HG02623 (cell line): ENCODE measurements at regions not wholly inside any gene's neighbourhood (a gene's known extent, or its start where the extent isn't known, plus 50 kb on each side); places are given as distances from the start of the nearest gene placed in this dataset.

ENCODE experiments used
- ATAC-seq: cut with Tn5 transposase; IDR thresholded peaks from one replicate; pipeline ENCODE4 v1.9.1; 2021; ENCODE audit warnings: moderate library complexity; ENCODE audit not compliant: unreplicated experiment

DNA sequence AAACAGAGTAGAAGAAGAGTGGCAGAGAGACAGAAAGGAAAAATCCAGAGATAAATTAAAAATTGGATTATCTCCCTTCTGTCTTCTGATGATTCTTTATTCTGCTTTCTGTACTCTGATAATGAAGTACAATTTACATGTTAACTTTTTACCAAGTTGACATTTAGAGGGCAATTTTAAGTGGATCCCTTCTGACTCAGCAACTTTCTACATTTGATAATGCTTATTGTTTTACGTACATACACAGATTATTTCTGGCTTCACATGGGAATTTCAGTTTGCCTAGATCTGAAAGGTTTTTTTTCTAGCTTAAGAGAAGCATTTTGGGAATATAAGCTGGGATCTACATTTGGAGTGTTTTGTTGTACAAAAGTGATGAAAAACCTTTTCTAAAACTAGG is 491.3 kb downstream of the OTOL1 start:
- no peak for ATAC-seq

DNA sequence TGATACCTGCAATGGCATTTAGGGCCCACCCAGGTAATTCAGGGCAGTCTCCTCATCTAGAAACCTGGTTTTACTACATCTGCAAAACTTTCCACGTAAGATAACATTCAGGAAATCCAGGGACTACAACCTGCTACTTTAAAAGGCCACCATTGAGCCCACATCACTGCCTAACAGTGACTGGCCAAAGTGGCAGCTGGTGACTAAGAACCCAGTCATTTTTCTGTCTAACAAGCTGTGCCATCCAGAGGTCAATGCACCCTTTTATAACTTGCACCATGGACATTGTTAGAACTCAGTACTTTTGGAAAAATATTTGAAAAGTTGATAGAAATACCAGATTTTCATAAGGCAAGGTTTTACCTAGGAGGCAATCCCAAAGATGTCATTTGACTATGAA is 492.4 kb downstream of the OTOL1 start:
- no peak for ATAC-seq

GRCh38 chr3:161990036-161990435 is 493.4 kb downstream of the OTOL1 start:
- ATAC-seq = no peak

DNA sequence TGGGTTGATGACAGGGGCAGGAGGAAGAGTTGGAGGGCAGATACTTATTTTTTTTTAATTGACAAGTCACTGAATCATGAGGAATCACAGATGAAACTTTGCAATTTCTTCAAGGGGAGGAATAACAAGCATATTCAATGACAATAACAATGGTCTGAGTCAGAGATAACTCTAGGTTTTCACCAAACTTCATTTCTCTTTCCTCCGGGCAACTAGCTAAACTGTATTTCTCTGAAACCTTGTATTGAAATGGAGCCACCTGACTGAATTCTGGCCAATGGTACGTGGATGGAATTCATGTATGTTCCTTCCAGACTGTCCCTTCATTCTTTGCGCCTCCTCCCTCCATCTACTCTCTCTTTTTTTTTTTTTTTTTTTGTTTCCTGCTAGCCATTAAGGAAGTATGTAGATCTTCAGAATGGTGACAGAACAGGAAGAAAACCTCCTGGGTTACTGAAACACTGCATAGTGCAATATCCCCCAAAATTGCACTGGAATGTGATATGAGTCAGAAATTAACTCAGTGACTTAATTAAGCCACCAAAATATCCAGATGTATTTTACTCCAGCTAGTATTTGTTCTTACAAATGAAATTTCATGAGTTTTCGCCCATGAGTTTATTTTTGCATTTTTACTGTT is 495.4 kb downstream of the OTOL1 start:
- ATAC-seq = no peak

- ATAC-seq = no peak
Observed at GRCh38 chr3:161999846-162000245, 503.2 kb downstream of the OTOL1 start.

DNA sequence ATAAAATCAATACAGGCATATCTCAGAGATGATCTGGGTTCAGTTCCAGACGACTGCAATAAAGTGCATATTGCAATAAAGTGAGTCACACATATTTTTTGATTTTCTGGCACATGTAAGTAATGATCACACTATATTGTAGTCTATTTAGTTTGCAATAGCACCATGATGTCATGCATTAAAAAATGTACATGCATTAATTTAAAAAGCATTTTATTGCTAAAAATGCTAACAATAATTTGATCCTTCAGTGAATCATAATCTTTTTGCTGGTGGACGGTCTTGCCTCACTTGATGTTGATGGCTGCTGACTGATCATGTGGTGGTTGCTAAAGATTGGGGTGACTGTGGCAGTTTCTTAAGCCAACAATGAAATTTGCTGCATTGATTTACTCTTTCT is 511.1 kb downstream of the OTOL1 start:
- ATAC-seq = no peak

- no peak for ATAC-seq
Observed at GRCh38 chr3:162012633-162013032, 516.0 kb downstream of the OTOL1 start.

DNA sequence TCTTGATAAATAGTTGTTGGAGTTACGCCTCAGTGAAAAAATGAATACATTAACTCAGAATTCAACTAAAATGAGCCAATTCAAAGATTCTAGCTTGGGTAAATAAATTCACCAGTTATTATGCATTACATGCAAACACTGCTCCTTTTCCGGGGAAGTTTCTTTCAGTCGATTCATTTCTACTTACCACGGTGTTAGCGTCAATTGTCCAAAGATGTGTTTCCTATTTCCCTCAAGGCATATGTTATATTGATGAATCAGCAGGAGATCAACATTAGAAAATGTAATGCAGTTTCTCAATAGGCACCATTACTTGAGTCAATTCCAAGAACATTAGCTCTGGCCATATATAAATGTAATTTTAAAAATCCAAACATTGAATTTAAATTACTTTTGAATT is 517.7 kb downstream of the OTOL1 start:
- no peak for ATAC-seq

DNA sequence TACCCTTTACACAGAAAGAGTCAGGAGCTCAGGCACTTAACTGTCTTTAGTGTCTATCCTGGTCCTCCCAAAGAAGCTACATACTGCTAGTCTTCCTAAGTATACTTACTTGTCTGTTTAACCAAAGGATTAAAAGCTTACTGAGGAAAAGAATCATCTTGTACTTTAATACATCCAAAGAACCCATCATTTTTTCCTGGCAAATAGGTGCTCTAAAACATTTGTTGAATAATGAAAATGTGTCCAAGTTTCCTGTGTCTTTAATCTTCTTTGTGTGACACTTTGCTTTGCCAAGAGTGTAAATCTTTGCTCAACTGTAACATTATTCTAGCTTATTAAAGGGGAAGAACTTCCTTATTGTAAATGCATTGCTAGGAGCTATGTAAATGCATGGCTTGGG is 519.2 kb downstream of the OTOL1 start:
- ATAC-seq = no peak

- no peak for ATAC-seq
Observed at GRCh38 chr3:162019817-162020216, 523.2 kb downstream of the OTOL1 start.

- no peak for ATAC-seq
Observed at GRCh38 chr3:162021206-162021605, 524.6 kb downstream of the OTOL1 start.

- no peak for ATAC-seq
Observed at GRCh38 chr3:162022911-162023310, 526.3 kb downstream of the OTOL1 start.

GRCh38 chr3:162029736-162030135 is 533.1 kb downstream of the OTOL1 start:
- ATAC-seq = no peak

DNA sequence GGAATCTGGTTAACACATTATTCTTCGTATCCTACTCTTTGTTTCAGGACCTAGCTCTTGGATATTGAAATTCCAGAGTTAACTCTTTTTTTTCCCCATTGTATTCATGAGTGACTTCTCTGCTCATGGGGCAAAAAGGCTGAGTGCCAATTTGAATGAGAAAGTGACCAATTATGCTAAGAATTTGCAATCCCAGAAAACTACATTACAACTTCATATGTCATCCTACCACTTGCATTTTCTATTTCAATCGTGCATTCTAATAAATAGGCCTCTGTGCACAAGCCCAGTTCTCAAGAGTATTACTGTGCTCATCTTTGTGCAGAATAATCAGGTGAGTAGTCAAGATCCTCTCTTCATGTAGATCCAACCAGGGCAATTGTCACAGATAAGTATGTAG is 537.8 kb downstream of the OTOL1 start:
- ATAC-seq = no peak

- ATAC-seq = no peak
Observed at GRCh38 chr3:162041622-162042021, 545.0 kb downstream of the OTOL1 start.

DNA sequence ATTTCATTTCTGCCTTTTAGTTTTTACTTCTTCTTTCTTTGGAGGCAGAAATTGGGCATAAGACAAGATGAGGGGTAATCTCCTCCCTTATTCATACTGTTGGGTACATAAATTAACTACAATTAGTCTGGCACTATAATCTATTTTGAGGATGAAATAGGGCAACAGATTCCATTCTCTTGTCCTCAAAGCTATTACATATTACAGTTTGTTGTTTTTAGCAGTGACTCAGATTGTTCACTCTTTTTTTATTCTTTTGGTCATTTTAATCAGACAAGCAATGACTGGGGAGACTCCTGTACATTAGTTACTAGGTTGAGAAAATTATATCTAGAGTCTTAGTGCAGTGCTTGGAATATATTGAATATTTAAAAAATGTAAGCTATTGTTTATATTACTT is 556.0 kb downstream of the OTOL1 start:
- no peak for ATAC-seq

- no peak for ATAC-seq
Observed at GRCh38 chr3:162072656-162073164, 576.1 kb downstream of the OTOL1 start.

DNA sequence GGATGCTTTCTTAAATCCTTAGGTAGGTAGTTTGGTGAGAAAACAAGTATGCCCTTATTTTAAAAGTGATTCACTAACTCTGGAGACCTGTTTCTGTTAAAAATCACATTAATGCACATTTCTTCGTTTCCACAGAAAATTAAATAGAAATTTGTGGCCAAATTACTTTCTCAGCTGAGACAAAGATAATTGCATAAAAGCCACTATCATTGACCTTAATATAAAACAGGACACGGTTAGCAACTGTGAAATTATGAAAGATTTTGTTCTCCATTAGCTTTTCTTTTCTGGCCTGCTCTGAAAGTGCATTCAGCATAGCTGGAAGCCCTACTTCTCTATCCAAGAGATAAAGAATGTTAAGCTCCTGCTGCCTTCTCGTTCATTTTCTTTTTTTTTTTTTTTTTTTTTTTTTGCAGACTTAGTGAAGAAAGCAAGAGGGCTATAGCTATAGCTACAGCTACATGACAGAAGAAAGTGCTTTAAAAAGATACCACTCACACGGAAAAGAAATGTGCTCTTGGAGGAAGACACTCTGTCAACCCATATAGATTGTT is 576.9 kb downstream of the OTOL1 start:
- no peak for ATAC-seq

GRCh38 chr3:162077108-162077507 is 580.5 kb downstream of the OTOL1 start:
- ATAC-seq = no peak

GRCh38 chr3:162082516-162082915 is 585.9 kb downstream of the OTOL1 start:
- ATAC-seq = no peak

- ATAC-seq = no peak
Observed at GRCh38 chr3:162087361-162087760, 590.8 kb downstream of the OTOL1 start.

DNA sequence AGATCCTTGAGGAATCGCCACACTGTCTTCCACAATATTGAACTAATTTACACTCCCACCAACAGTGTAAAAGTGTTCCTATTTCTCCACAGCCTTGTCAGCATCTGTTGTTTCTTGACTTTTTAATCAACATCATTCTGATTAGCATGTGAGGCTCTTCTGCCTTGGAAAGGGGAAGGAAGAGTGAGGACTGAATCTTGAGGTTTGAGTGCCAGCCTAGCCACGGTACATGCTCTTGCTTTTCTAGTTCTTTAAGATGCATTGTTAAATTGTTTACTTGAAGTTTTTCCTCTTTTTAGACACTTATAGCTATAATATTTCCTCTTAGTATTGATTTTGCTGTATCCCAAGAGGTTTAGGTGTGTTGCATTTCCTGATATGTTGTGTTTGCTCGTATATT is 596.1 kb downstream of the OTOL1 start:
- no peak for ATAC-seq

DNA sequence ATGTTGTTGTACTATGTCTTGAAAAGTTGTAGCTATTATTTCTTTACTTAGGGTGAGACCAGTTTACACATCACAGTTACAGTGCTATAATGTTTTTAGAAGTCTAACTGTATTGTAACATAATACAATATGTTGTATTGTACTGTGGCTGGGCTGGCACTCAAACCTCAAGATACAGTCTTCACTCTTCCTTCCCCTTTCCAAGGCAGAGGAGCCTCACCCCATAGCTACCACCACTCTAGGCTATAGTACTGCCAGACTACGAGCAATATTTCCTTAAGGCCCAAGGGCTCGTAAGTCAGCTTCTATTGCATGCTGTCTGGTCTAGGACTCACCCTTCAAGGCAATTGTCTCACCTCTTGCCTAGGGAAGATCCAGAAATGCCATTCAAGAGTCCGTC is 597.7 kb downstream of the OTOL1 start:
- ATAC-seq = no peak
